Fibroblast of peridontal ligament (primary cell): ENCODE measurements at regions not wholly inside any gene's neighbourhood (a gene's known extent, or its start where the extent isn't known, plus 50 kb on each side); places are given as distances from the start of the nearest gene placed in this dataset.
A peak's percentile ranks its signal among the peaks of the same experiment; 100 is the strongest.

Experiments used
- DNase-seq: peaks from one replicate; pipeline ENCODE4 v3.0.0-alpha.2; 2010; ENCODE audit errors: extremely low read depth

GRCh38 chr7:68424658-68425297 lies 1173.5 kb upstream of the AUTS2 start:
- DNase-seq, result no peak

- no peak for DNase-seq
Measured at GRCh38 chr7:68425377-68425776, 1172.9 kb upstream of the AUTS2 start.

GRCh38 chr7:68429411-68430117 lies 1168.7 kb upstream of the AUTS2 start:
- no peak for DNase-seq

- DNase-seq, result no peak
Measured at GRCh38 chr7:68432585-68432984, 1165.7 kb upstream of the AUTS2 start.

GRCh38 chr7:68433462-68434070 lies 1164.7 kb upstream of the AUTS2 start:
- no peak for DNase-seq

GRCh38 chr7:68434857-68435256 lies 1163.4 kb upstream of the AUTS2 start:
- no peak for DNase-seq

GRCh38 chr7:68438016-68438415 lies 1160.3 kb upstream of the AUTS2 start:
- no peak for DNase-seq

- no peak for DNase-seq
Measured at GRCh38 chr7:68438811-68439210, 1159.5 kb upstream of the AUTS2 start.

GRCh38 chr7:68439897-68440296 lies 1158.4 kb upstream of the AUTS2 start:
- DNase-seq, result no peak

- DNase-seq, result no peak
Measured at GRCh38 chr7:68440866-68441265, 1157.4 kb upstream of the AUTS2 start.

GRCh38 chr7:68441645-68442044 lies 1156.6 kb upstream of the AUTS2 start:
- DNase-seq, result no peak

- no peak for DNase-seq
Measured at GRCh38 chr7:68442931-68443631, 1155.2 kb upstream of the AUTS2 start.

GRCh38 chr7:68444042-68444441 lies 1154.2 kb upstream of the AUTS2 start:
- no peak for DNase-seq

- no peak for DNase-seq
Measured at GRCh38 chr7:68444956-68445355, 1153.3 kb upstream of the AUTS2 start.

- DNase-seq, result no peak
Measured at GRCh38 chr7:68446183-68446582, 1152.1 kb upstream of the AUTS2 start.

GRCh38 chr7:68449099-68449498 lies 1149.2 kb upstream of the AUTS2 start:
- no peak for DNase-seq

- no peak for DNase-seq
Measured at GRCh38 chr7:68449816-68450215, 1148.5 kb upstream of the AUTS2 start.

GRCh38 chr7:68454931-68455330 lies 1143.3 kb upstream of the AUTS2 start:
- DNase-seq, result no peak

- no peak for DNase-seq
Measured at GRCh38 chr7:68456469-68456868, 1141.8 kb upstream of the AUTS2 start.

- DNase-seq, result no peak
Measured at GRCh38 chr7:68457481-68457880, 1140.8 kb upstream of the AUTS2 start.

GRCh38 chr7:68458010-68458908 lies 1140.0 kb upstream of the AUTS2 start:
- no peak for DNase-seq

- DNase-seq, result peak; percentile 1
Measured at GRCh38 chr7:68461430-68461829, 1136.8 kb upstream of the AUTS2 start.
